Neural progenitor cell (in vitro differentiated cells): ENCODE measurements at regions not wholly inside any gene's neighbourhood (a gene's known extent, or its start where the extent isn't known, plus 50 kb on each side); places are given as distances from the start of the nearest gene placed in this dataset.
"Not testable (repeated sequence)": the region's sequence is repeated elsewhere in the genome, so short reads cannot be mapped to it uniquely, and the experiment has no call there.

Source experiments
- DNase-seq: peaks from one replicate; pipeline ENCODE4 v3.0.0-alpha.2; 2016; ENCODE audit warnings: low spot score
- H2AFZ ChIP-seq: fragments of 200-600 bp; sonication (generic); replicated peaks from 2 replicates; pipeline ENCODE4 v1.6.1; 2016; ENCODE audit warnings: antibody characterized with exemption
- H3F3A ChIP-seq: fragments of 200-600 bp; sonication (generic); 2 replicates; pipeline ENCODE4 v1.6.1; 2016; ENCODE audit warnings: antibody characterized with exemption, low read depth
- H3K27ac ChIP-seq: fragments of 200-600 bp; sonication (generic); 2 replicates; pipeline ENCODE4 v1.5.1; 2016; ENCODE audit warnings: mild to moderate bottlenecking
- H3K27me3 ChIP-seq: fragments of 200-600 bp; sonication (generic); 2 replicates; pipeline ENCODE4 v1.6.1; 2016; ENCODE audit warnings: mild to moderate bottlenecking, moderate library complexity
- H3K36me3 ChIP-seq: fragments of 200-600 bp; sonication (generic); 2 replicates; pipeline ENCODE4 v1.5.1; 2016
- H3K4me1 ChIP-seq: fragments of 200-600 bp; sonication (generic); 2 replicates; pipeline ENCODE4 v1.6.1; 2016; ENCODE audit warnings: mixed run types
- H3K4me2 ChIP-seq: fragments of 200-600 bp; sonication (generic); 2 replicates; pipeline ENCODE4 v1.6.1; 2016
- H3K4me3 ChIP-seq: fragments of 200-600 bp; sonication (generic); 2 replicates; pipeline ENCODE4 v1.5.1; 2016
- H3K79me2 ChIP-seq: fragments of 200-600 bp; sonication (generic); 2 replicates; pipeline ENCODE4 v1.6.1; 2016; ENCODE audit warnings: low read depth
- H3K9ac ChIP-seq: fragments of 200-600 bp; sonication (generic); 2 replicates; pipeline ENCODE4 v1.6.1; 2016
- H3K9me3 ChIP-seq: fragments of 200-600 bp; sonication (generic); 2 replicates; pipeline ENCODE4 v1.5.1; 2016; ENCODE audit warnings: low read depth
- H4K20me1 ChIP-seq: fragments of 200-600 bp; sonication (generic); 2 replicates; pipeline ENCODE4 v1.6.1; 2016; ENCODE audit warnings: low read depth
- H3K27ac Mint-ChIP-seq: 3 replicates; pipeline ENCODE4 v1.8.0; 2021; ENCODE audit warnings: mixed read lengths
- H3K27me3 Mint-ChIP-seq: 2 replicates; pipeline ENCODE4 v1.8.0; 2022; ENCODE audit warnings: low read depth, mild to moderate bottlenecking, inconsistent platforms, moderate library complexity, mixed read lengths; ENCODE audit not compliant: insufficient read depth
- H3K36me3 Mint-ChIP-seq: 3 replicates; pipeline ENCODE4 v1.8.0; 2021; ENCODE audit warnings: mixed read lengths
- H3K4me1 Mint-ChIP-seq: 3 replicates; pipeline ENCODE4 v1.8.0; 2021; ENCODE audit warnings: mixed read lengths
- H3K4me3 Mint-ChIP-seq: 3 replicates; pipeline ENCODE4 v1.8.0; 2021; ENCODE audit warnings: mild to moderate bottlenecking, moderate library complexity, mixed read lengths
- H3K9me3 Mint-ChIP-seq: 3 replicates; pipeline ENCODE4 v1.8.0; 2020; ENCODE audit warnings: mixed read lengths
- EZH2 ChIP-seq: fragments of 200-600 bp; sonication (generic); IDR thresholded peaks from 2 replicates; pipeline ENCODE4 v1.6.1; 2017; ENCODE audit warnings: antibody characterized with exemption, mild to moderate bottlenecking, moderate library complexity
- EZH2phosphoT487 ChIP-seq: fragments of 200-600 bp; sonication (generic); IDR thresholded peaks from 2 replicates; pipeline ENCODE4 v1.6.1; 2017; ENCODE audit warnings: antibody characterized with exemption
- TF ChIP-seq, protein P1 (sequence below): fragments of 200-600 bp; sonication (generic); IDR thresholded peaks from 2 replicates; pipeline ENCODE4 v1.5.1; 2017; ENCODE audit warnings: antibody characterized with exemption, mild to moderate bottlenecking

- DNase-seq: no peak
- no peak overlapping the region for H3K27ac Mint-ChIP-seq
- no peak overlapping the region for H3K27ac ChIP-seq
- H3K36me3 ChIP-seq: no peaks in the 10 kb centered on the region
- no peaks in the 10 kb centered on the region for H3F3A ChIP-seq
- H3K27me3 Mint-ChIP-seq: peaks cover 2% of the 10 kb centered on the region
- H3K4me1 ChIP-seq: no peaks in the 10 kb centered on the region
- H3K4me2 ChIP-seq: no peak overlapping the region
- H3K9ac ChIP-seq: no peak overlapping the region
- H2AFZ ChIP-seq: no peak overlapping the region
- H3K9me3 ChIP-seq: peaks cover 16% of the 10 kb centered on the region
- H3K4me3 Mint-ChIP-seq: no peak overlapping the region
- H3K4me1 Mint-ChIP-seq: no peaks in the 10 kb centered on the region
- H3K9me3 Mint-ChIP-seq: peaks cover 30% of the 10 kb centered on the region
- no peak overlapping the region for H3K4me3 ChIP-seq
- H3K27me3 ChIP-seq: no peaks in the 10 kb centered on the region
- peaks cover 21% of the 10 kb centered on the region for H3K36me3 Mint-ChIP-seq
- TF ChIP-seq EZH2 (no peak), EZH2phosphoT487 (no peak)
- TF ChIP-seq, protein P1, sequence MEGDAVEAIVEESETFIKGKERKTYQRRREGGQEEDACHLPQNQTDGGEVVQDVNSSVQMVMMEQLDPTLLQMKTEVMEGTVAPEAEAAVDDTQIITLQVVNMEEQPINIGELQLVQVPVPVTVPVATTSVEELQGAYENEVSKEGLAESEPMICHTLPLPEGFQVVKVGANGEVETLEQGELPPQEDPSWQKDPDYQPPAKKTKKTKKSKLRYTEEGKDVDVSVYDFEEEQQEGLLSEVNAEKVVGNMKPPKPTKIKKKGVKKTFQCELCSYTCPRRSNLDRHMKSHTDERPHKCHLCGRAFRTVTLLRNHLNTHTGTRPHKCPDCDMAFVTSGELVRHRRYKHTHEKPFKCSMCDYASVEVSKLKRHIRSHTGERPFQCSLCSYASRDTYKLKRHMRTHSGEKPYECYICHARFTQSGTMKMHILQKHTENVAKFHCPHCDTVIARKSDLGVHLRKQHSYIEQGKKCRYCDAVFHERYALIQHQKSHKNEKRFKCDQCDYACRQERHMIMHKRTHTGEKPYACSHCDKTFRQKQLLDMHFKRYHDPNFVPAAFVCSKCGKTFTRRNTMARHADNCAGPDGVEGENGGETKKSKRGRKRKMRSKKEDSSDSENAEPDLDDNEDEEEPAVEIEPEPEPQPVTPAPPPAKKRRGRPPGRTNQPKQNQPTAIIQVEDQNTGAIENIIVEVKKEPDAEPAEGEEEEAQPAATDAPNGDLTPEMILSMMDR: no peak
- no peaks in the 10 kb centered on the region for H4K20me1 ChIP-seq
- no peaks in the 10 kb centered on the region for H3K79me2 ChIP-seq
Observed at GRCh38 chrX:74104356-74105015, 199.5 kb upstream of the ZCCHC13 start.

GRCh38 chrX:74098407-74098806 lies 205.6 kb upstream of the ZCCHC13 start:
- H3K9me3 ChIP-seq: peaks cover 16% of the 10 kb centered on the region
- not testable (repeated sequence) for H3K27me3 ChIP-seq, H3K4me1 ChIP-seq, H3K4me3 Mint-ChIP-seq, H3F3A ChIP-seq, H3K36me3 Mint-ChIP-seq, H3K36me3 ChIP-seq, H3K79me2 ChIP-seq, H3K9ac ChIP-seq, H3K4me2 ChIP-seq, H3K4me3 ChIP-seq, H3K27ac Mint-ChIP-seq, H3K27ac ChIP-seq, DNase-seq, H3K4me1 Mint-ChIP-seq, H2AFZ ChIP-seq, H4K20me1 ChIP-seq, H3K27me3 Mint-ChIP-seq
- H3K9me3 Mint-ChIP-seq: peaks cover 44% of the 10 kb centered on the region

- H3K27me3 ChIP-seq: no peaks in the 10 kb centered on the region
- no peak overlapping the region for H3K9ac ChIP-seq
- H2AFZ ChIP-seq: no peak overlapping the region
- H3K4me2 ChIP-seq: no peak overlapping the region
- H4K20me1 ChIP-seq: no peaks in the 10 kb centered on the region
- H3K4me1 ChIP-seq: no peaks in the 10 kb centered on the region
- peaks cover 18% of the 10 kb centered on the region for H3K9me3 ChIP-seq
- no peak overlapping the region for H3K4me3 ChIP-seq
- H3K27ac Mint-ChIP-seq: no peak overlapping the region
- H3K27ac ChIP-seq: no peak overlapping the region
- no peaks in the 10 kb centered on the region for H3K27me3 Mint-ChIP-seq
- H3K36me3 Mint-ChIP-seq: peaks cover 7% of the 10 kb centered on the region
- no peak overlapping the region for H3K4me3 Mint-ChIP-seq
- no peak for DNase-seq
- H3K9me3 Mint-ChIP-seq: peaks cover 23% of the 10 kb centered on the region
- no peaks in the 10 kb centered on the region for H3K36me3 ChIP-seq
- H3K79me2 ChIP-seq: no peaks in the 10 kb centered on the region
- no peaks in the 10 kb centered on the region for H3K4me1 Mint-ChIP-seq
- TF ChIP-seq, protein P1: no peak
- TF ChIP-seq EZH2phosphoT487 (no peak), EZH2 (no peak)
- H3F3A ChIP-seq: no peaks in the 10 kb centered on the region
Observed at GRCh38 chrX:74090049-74090448, 213.9 kb upstream of the ZCCHC13 start.

DNA sequence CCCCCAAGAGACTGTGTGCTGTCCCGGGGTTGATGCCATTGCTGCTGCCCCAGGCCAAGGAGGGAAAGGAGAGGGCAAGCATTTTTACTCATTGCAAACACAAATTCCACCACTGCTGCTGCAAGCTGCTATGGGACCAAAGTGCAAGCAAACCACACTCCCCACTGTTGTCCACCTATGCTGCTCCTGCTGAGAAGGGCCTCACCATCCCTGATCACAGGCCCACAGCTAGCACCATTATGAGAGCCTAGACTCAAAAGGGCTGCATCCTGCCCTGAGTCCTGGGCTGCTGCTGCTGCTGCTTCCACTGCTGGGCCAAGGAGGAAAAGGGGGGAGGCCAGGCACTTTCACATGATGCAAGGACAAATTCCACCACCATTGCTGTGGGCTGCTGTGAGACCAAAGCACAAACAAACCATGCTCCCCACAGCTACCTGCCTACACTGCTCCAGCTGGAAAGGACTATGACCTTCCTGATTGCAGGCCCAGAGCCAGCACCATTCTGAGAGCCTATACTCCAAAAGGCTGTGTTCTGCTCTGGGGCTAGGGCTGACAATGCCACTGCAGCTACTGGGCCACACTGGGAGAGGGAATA lies 218.2 kb upstream of the ZCCHC13 start:
- Histone ChIP-seq H3K27me3 (no peaks in the 10 kb centered on the region), H3K4me2 (no peak overlapping the region), H3K4me1 (no peaks in the 10 kb centered on the region), H3K9me3 (peaks cover 16% of the 10 kb centered on the region), H3K27ac (no peak overlapping the region), H3K79me2 (no peaks in the 10 kb centered on the region), H3F3A (no peaks in the 10 kb centered on the region), H3K36me3 (no peaks in the 10 kb centered on the region), H4K20me1 (no peaks in the 10 kb centered on the region), H2AFZ (no peak overlapping the region), H3K4me3 (no peak overlapping the region), H3K9ac (no peak overlapping the region)
- H3K4me1 Mint-ChIP-seq: no peaks in the 10 kb centered on the region
- no peak for TF ChIP-seq EZH2phosphoT487
- TF ChIP-seq EZH2: no peak
- TF ChIP-seq, protein P1: no peak
- no peak for DNase-seq
- H3K36me3 Mint-ChIP-seq: peaks cover 9% of the 10 kb centered on the region
- no peak overlapping the region for H3K4me3 Mint-ChIP-seq
- H3K27me3 Mint-ChIP-seq: no peaks in the 10 kb centered on the region
- peaks cover 26% of the 10 kb centered on the region for H3K9me3 Mint-ChIP-seq
- no peak overlapping the region for H3K27ac Mint-ChIP-seq
